NCI-H2029 treated with DMSO at 0.1 percent for 48 hours (cell line): ENCODE measurements at regions not wholly inside any gene's neighbourhood (a gene's known extent, or its start where the extent isn't known, plus 50 kb on each side); places are given as distances from the start of the nearest gene placed in this dataset.

Source experiments
- DNase-seq: peaks from one replicate; lab custom pipeline; 2025; lab: John Stamatoyannopoulos, UW

DNA sequence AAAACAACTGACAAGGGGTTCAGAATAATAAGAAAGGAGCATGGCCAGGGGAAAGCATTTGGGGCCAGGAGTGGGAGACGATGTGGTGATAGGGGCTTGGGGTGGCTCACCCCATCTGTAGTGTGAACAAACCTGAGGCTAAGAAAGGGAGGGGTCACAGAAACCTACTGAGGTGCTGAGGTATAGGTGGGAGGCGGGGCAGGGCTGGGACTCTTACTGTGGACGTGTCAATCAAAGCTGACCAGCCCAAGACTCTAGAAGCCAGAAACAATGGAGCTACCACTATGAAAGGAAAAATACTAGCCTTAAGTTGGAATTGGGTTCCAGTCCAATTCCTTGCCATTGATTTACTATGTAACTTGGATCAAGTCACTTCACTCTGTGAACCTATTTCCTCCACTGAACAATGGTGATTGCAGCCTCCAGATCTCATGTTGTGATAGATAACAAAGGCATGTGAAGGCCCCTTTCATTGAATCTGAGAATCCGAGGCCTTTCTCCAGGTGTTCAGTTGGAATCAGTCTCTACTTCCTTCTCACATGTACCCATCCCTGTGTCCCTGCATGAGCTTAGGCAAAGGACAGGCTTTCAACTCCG is 260.9 kb upstream of the HES1 start:
- DNase-seq: no peak

DNA sequence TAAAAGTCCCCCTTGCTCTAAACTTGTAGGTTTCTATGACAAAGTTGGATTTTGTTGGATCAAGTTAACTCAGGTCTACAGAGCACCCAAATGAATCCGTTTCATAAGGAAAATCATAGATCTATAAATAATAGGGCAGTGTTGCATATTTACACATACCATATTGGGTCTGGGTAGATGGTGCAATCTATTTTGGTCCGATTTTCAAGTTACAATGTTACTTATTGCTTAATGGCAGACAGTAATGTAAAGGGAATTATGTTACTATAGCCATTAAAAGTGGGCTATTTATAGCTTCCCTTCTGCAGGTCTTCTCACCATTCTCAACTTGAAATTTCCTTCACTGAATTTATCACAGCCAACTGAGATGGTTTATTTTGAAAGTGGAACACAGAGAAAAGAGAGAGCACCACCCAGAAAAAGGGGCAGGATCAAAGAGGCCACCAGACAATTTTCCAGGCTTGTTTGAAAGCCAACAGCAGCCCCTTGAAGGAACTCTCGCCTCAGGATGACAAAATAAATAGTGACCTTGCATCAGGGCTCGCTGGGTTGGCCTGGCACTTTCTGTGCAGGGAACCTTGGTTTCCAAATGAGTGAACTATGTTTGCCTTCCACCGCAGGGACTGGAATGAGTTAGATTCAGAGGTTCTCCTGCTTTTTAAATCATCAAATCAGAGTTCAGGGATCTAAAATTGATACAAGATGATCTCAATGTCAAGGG is 260.2 kb upstream of the HES1 start:
- no peak for DNase-seq

DNA sequence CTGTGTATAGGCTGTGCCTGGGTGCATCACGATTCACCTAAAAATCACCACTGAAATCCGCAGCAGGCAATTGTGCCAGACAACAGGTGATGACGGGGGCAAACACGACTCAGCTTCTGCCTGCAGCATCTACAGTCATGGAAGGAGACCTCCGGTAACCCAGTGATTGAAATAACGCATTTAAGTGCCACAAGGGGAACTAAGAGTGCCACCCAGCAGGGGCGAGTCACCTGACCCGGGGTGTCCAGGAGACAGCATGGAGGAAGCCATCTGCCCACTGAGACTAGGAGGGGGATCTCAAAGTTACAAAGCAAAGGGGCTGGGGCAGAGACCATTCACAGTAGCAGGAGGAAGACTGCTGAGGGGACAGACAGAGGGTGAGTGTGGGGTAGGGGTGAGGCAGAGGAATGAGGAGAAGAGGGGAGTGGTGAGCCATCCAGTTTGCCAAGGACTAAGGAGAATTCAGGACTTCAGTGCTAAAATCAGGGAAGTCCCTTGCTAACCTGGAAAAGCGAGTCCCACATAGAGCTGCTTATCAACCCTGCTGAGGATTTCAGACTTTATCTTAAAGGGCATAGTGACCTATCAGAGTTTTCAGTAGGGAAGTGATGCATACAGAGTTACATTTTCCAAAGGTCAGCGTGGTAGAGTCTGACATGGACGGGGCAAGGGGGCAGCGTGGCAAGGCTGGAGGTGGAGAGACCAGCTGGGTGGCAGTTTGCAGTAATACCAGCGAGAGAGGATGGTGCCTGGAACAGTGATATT is 256.7 kb upstream of the HES1 start:
- no peak for DNase-seq

DNA sequence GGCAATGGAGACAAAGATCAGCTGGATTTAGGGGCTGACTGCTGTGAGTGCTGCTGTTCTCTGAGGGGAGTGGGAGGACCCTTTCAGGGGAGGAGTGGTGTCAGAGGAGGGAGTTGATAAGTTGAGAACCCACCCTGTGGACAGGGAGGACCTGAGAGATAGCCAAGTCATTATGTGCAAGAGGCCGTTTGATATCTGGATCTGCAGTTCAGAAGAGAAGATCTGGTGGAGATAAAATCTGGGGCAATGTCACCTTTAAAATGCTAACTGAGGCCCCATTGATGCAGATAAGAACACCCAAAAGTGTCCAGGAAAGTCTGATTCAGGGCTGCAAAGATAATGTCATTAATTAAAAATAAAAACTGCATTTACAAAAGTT is 256.1 kb upstream of the HES1 start:
- DNase-seq: no peak

DNA sequence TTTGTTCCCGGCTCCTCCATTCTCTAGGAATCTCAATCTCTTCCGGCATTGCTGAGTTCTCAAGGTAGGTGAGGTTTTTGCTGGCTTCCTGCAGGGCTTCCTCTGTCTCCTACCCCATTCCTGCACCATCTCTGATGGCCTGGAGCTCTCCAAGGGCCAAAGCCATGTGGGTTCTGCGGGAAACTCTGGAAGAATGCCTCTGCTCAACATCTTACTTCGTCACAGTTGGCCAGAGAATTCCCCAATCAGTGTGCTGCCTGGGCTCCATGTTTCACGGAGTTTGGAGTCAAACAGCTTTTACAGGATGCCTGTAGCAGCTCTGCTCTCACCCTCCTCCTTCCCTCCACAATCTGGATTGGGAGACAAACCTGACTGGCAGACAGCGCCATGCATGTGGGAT is 253.9 kb upstream of the HES1 start:
- no peak for DNase-seq

DNA sequence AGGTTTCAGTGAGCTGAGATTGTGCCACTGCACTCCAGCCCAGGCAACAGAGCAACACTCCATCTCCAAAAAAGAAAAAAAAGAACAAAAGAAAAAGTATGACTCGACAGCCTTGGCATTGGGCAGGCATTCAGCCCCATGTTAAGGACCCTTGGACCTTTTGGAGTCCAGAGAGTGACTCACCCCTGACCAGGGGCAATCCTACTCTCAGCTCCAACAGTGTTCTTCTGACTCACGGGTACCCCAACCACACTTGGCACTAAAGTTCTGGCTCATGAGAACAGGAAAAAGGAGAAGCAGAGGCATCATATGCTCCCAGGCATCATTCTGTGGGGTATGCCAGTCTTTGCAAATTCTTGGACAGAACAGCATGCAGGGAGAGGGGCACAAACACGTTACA is 252.4 kb upstream of the HES1 start:
- DNase-seq: no peak

DNA sequence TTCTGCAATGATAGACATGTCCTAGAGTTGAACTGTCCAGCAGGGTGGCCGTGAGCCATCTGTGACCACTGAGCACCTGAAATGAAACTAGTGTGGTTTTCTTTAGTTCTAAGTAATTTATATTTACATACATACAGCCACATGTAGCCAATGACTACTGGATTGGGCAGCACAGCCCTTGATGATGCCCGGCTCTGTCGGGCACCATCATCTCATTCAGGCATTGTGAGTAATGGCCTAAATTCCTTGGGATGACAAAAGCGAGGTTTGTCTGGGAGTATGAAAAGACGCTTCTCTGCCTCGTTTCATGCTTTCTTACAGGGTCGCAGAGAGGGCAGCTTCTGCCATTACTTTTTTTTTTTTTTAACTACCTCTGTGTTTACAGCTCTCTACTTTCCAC is 251.9 kb upstream of the HES1 start:
- DNase-seq: no peak

DNA sequence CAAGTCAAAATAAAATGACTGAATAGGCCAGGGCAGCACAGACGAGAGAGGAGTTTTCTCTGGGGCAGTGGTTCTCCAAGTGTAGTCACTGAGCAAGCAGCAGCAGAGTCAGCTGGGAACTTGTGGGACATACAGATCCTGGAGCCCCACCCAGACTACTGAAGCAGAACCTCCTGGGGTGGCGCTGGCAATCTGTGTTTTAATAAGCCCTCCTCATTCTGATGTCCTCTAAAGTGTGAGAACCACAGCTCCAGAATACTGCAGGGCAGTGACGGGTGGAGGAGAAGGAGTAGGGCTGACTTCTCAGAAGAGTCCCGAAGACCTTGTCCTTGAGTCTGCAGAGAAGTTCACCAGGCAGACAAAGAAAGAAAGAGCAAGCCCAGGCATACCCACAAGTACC is 251.3 kb upstream of the HES1 start:
- no peak for DNase-seq

DNA sequence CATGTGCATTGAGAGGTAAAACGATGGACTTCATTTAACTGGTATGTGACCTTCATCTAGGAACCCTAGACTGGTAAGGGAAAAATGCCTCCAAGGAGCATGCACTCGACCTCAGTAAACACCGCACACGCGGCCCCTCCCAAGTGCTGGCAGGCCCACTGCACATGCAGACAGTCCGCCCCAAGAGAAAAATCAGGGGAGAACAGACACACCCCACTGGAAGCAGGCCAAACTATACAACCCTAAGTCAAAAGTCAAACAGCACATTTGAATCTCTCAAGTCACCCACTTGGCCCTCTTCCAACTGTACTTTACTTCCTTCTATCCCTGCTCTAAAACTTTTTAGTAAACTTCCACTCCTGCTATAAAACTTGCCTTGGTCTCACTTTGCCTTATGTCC is 250.1 kb upstream of the HES1 start:
- DNase-seq: no peak

DNA sequence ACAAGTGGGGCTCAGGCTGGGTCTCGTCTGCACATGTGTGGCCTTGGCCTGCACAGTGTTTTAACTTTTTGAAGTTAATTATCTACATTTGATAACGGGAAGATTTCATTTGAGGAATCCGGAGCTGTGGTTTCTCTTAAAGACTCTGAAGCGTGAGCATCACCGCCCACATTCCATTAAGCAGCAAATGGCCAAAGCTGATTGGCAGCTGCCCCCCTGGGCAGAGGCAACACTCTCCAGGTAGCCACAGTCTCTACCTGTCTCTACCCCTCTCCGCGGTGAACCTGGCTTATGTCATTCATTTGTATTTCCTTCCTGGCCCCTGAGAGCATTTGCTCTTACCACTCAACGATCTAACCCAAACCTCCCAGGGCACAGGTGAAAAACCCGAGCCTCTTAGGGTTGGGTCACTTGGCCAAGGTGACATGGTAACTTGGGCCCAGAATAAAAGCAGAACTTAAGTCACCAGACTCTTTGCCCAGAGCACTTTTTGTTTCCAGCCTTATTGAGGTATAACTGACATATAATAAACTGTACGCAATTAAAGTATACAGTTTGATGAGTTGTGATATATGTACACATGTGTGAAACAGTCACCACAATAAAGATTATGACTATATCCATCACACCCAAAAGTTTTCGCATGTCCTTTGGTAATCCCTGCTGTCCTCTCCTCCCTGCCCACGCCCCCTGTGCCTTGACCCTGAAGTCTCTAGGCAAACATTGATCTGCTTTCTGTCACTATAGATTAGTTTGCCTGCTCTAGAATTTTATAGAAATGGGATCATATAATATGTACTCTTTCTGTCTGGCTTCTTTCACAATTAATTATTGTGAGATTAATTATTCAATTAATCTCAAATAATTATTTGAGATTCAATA is 245.7 kb upstream of the HES1 start:
- no peak for DNase-seq

DNA sequence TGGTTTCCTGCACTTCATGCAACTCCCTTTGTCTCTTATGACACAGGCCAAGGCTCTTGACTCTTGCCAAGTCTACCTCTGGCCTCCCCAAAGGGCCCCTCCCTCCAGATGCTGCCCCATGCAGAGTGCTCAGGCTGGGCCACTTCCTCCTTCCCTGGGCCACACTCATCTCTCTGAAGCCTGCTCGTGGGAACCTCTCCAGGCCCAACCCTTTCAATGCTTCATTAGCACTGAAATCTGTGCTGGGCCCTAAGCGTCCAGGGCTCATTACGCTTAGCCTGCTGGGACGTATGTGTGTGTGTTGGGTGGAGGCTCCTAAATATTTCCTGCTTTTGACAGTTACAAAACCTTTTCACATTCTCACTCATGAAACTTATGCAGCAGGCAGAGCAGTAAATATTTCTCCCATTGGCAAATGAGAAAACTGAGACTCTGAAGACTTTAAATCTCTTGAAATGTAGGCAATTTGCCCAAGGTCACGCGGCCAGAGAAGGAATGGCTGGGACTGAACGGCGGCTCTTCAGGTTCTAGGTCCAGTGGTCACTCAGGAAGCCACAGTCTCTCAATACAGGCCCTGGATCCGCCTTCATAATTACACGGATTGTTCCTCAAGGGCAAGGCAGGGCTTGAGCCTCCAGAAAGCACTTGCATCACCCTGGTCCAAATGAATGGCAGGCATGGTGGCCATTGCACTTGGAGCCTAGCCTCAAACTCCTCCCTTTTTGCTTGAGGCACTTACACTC is 241.7 kb upstream of the HES1 start:
- peak; percentile 13 for DNase-seq

DNA sequence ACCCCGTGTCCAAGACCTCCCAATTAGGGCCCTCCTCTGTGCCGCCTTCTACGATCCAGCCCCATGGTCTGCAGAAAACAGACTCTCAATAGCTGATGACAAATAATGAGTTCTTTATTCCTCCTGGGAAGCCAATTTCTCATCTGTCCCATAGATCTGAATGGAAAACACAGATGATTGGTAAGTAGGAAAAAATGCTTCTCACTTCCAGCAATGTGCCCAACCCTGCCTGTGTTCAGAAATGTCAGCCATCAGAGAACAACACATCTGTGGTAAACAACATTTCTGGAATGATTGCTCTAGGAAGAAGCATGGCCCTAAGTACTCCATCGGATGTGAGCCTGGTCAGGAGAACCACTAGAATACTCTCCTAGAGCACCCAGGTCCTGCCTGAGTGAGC is 240.5 kb upstream of the HES1 start:
- DNase-seq: no peak

DNA sequence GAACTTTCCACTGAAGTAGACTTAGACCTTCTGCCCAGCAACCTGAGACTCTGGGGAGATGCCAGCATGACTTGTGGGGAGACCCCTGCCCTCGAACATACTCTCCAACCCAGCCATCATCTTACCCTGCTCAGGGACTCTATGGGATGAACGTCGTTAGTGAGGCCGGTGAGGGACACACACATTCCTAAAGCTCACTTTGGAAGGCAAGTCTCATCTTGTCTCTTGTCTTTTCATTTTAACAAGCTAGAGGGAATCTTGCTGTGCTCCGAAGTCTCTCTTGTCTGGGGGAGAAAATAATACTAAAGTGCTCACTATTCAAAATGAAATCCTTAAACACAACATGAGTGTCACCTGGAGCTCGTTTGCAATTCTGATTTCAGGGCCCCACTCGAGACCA is 239.5 kb upstream of the HES1 start:
- no peak for DNase-seq

DNA sequence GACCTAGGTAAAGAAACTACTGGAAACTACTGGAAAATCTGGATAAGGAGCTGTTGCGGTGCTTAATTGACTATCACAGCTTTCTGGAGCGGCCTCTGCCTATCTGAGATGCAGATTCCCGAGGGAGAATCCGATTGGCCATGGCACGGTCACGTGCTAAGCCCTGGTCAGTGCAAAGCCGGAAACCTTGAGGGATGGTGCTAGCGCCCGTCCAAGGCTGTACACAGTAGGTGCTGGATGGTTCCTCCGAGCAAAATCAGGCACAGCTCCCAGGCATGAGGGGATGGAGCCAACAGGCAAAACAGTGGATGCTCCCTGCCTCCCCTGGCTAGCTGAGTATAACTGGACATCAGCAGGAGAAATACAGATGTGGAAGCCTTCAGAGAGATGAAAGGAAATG is 238.7 kb upstream of the HES1 start:
- no peak for DNase-seq

DNA sequence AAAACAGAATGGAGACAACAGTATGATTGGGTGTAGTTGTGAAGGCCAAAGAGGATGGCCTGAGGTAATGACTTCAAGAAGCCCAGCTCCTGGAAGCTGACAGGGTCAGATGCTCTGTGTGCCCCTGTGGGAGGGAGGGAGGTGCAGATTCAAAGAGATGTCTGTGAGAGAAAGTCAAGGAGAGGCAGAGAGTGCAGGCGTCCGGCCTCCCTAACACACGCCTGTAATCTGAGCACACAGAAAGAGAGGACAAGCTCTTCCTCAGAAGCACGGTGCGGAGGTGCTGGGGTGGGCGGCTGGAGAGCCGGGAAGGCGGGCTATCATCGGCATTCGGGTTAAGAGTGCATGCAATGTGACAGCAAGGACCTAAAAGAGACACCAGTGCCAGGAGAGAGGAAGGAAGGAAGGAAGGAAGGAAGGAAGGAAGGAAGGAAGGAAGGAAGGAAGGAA is 238.2 kb upstream of the HES1 start:
- DNase-seq: no peak

DNA sequence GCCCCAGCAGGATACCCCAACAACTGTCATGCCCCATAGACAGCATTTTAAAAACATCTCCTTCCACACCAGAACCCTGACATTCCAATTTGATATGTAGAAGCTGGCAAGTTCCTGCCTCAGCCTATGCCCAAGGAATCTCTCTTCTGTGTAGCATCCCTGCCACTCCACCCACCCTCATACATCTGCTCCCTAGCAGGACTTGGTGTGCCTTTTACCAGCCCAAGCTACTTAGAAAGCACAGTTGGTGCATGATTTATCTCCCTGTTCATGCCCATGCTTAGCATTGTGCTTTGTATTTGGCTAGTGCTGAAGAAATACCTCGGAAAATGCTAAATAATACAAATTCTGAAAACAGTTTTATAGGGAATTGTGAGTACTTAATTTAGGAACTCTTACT is 236.9 kb upstream of the HES1 start:
- no peak for DNase-seq

DNA sequence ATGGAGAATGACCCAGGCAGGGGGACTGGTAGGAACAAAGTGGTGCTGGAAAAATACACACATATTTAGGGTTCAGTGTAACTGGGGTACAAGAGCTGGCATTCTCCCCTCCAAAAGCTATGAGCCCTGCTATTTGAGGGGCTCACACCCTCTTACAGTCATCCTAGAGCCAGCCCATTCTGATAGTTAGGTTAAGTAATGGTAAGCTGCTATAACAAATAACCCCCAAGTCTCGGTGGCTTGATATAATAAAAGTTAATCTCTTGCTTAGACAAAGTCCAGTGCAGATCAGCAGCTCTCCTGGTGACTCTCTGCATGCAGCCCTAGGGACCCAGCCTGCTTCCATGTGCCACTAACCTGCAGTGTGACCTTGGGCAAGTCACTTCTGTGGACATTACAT is 234.9 kb upstream of the HES1 start:
- no peak for DNase-seq

DNA sequence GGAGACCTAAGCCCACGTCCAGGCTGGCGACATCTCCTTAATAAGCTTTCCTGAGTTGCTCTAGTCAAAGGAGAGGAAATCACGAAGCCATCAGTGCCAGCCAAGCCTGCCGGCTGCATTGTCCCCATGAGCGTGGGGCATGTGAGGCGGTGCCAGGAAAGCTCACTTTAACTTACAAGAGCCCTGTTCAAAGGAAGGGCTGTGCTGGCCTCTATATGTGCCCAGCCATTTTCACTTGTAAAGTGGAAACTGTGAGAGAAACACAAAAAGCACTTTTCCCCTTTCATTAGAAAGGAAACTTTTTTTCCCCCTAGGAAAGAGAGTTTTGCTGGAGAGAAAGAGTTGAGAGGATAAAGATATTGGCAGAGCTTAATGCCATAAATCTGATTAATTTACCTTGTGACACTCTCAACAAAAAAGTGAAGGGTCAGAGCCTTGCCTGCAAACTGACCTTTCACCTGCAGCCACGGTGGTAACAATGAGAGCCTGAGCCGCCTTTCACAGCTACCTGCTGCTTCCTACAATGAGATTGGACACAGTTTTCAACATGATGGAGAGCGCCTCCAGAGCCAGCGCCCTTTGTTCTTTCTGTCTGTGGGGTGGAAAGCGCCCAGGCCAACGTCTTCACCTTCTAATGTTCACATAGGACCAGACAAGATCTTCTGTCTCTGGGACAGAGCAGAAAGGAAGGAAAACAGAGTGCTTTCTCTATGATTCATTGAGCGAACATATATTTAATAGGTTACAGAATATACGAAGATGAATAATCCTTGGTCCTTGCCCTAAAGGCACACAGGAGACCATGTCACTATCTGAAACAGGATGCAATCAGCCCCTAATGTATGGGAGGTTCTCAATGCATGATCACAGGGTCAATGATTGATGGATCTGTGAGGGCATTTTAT is 233.1 kb upstream of the HES1 start:
- no peak for DNase-seq

DNA sequence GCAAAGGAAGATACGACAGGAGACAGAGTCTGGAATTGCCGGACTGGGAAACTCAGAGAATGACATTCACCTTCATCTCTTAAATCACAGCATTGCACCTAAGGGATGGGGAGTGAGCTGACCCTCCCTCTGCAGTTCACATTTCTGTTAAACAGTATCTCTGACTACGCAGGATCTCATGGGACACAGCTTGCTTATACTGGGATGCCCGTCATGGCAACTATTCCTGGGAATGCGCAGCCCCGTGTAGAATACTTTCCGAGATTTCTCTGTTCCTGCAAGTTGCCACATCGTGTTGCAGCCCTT is 232.5 kb upstream of the HES1 start:
- no peak for DNase-seq

DNA sequence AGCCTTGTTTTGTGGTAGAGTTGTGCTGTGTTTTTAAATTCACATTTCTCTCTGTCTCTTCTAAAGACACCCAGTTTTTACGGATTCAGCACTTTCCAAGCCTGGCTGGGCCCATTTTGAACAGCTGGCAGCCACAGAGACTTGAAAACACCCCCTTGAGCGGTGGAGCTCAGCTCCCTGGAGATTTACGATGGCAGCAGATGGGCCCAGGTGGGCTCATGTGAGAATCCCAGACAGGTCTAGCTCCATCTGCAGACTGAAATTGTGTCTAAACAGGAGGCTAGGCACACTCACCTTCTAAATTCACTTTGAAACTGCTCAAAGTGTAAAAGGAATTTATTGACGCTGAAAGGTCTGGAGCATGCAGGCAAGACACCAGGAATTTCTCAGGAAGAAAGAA is 232.0 kb upstream of the HES1 start:
- DNase-seq: no peak
